ENCODE measurements at regions not wholly inside any gene's neighbourhood (a gene's known extent, or its start where the extent isn't known, plus 50 kb on each side); places are given as distances from the start of the nearest gene placed in this dataset.

DNA sequence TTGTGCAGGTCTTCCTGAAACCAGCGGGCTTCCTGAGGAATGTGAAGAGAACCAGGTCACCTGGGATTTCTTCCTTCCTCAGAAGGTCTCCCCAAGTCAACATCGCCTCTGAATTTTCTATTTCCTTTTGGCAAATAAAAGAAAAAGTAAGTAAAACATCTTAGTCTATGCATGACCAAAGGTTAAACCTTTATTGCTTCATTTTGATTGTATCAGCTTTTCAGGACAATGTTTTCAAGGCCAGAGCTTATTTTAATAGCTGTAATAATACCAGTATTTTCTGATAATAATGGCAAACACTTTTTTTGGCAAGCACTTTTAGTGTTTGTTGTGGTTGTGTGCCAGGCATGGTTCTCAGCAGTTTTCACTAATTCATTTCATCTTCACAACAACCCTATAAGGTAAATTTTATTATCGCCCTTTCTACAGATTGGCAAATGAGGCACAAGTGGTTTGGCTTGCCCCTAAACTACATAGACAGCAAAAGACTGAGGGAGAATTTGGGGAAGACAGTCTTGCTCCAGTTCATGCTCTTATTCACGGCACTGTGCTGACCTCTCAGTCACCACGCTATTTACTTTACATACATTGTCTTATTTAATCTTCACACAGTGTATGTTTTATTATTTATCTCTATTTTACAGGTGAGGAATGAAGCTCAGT, 110.4 kb downstream of the RPL22L1 start:
- H3K9me3 ChIP-seq (ENCODE audit: control insufficient read depth in 2 of 2, insufficient read depth in 1 of 2, low read depth in 1 of 2, low read length in 1 of 2): no peaks in the 10 kb centered on the region
- 55 to 70% methylated on average over 5 of the region's 5 CpGs for WGBS, 2 donors
- H3K4me3 ChIP-seq (ENCODE audit: low read depth in 1 of 2, low read length in 2 of 2): no peak overlapping the region
- no peaks in the 10 kb centered on the region for H3K27me3 ChIP-seq (ENCODE audit: control insufficient read depth in 1 of 2, insufficient read depth in 2 of 2, low read length in 2 of 2)
- H3K27ac ChIP-seq (ENCODE audit: low read depth in 2 of 2, low read length in 1 of 2): no peak overlapping the region
- H3K4me1 ChIP-seq (ENCODE audit: control insufficient read depth in 2 of 2, insufficient read depth in 2 of 2, low read length in 1 of 2): no peaks in the 10 kb centered on the region
- no peaks in the 10 kb centered on the region for H3K36me3 ChIP-seq (ENCODE audit: control insufficient read depth in 2 of 2, insufficient read depth in 2 of 2, low read length in 1 of 2)

DNA sequence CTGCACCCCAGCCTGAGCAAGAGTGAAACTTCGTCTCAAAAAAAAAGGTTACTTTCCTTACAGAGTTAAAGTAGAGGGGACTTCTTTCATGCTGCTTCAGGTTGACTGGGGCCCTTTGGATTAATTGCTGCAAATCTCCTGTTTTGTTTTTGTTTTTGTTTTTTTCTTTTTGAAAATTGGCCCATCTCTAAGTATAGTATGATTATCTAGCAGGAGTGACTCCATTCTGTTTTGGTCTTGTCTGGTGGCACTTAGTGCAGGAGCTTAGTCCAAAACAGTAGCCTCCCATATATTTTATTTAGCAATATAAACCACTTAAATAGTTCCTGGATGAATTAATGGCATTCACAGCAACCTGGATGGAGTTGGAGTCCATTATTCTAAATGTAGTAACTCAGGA, 113.0 kb downstream of the RPL22L1 start:
- H3K4me1 ChIP-seq (ENCODE audit: control insufficient read depth in 2 of 2, insufficient read depth in 2 of 2, low read length in 1 of 2): no peaks in the 10 kb centered on the region
- H3K27me3 ChIP-seq (ENCODE audit: control insufficient read depth in 1 of 2, insufficient read depth in 2 of 2, low read length in 2 of 2): no peaks in the 10 kb centered on the region
- no peak overlapping the region for H3K4me3 ChIP-seq (ENCODE audit: low read depth in 1 of 2, low read length in 2 of 2)
- no peak overlapping the region for H3K27ac ChIP-seq (ENCODE audit: low read depth in 2 of 2, low read length in 1 of 2)
- 89 to 95% methylated on average over 1 of the region's 1 CpG for WGBS, 2 donors
- H3K36me3 ChIP-seq (ENCODE audit: control insufficient read depth in 2 of 2, insufficient read depth in 2 of 2, low read length in 1 of 2): no peaks in the 10 kb centered on the region
- no peaks in the 10 kb centered on the region for H3K9me3 ChIP-seq (ENCODE audit: control insufficient read depth in 2 of 2, insufficient read depth in 1 of 2, low read depth in 1 of 2, low read length in 1 of 2)

DNA sequence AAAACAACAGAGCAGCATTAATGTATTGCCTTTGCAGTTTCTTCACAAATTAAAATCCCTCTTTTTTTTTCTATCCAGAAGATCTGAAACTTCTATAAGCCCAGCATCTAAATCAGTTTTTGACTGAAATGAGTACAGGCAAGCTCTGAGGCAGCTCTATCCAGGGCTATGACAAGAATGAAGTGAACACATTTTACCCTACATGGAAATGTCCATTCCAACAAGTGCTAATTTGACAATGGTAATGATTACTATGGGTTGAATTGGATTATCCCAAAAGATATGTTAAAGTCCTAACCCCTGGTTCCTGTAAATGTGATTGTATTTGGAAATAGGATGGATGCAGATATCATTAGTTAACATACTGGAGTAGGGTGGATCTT, 115.7 kb downstream of the RPL22L1 start:
- H3K9me3 ChIP-seq (ENCODE audit: control insufficient read depth in 2 of 2, insufficient read depth in 1 of 2, low read depth in 1 of 2, low read length in 1 of 2): no peaks in the 10 kb centered on the region
- H3K4me1 ChIP-seq (ENCODE audit: control insufficient read depth in 2 of 2, insufficient read depth in 2 of 2, low read length in 1 of 2): peaks cover 0 to 2% of the 10 kb centered on the region in 2 donors
- no peaks in the 10 kb centered on the region for H3K27me3 ChIP-seq (ENCODE audit: control insufficient read depth in 1 of 2, insufficient read depth in 2 of 2, low read length in 2 of 2)
- no peak overlapping the region for H3K4me3 ChIP-seq (ENCODE audit: low read depth in 1 of 2, low read length in 2 of 2)
- no peaks in the 10 kb centered on the region for H3K36me3 ChIP-seq (ENCODE audit: control insufficient read depth in 2 of 2, insufficient read depth in 2 of 2, low read length in 1 of 2)
- H3K27ac ChIP-seq (ENCODE audit: low read depth in 2 of 2, low read length in 1 of 2): no peak overlapping the region

DNA sequence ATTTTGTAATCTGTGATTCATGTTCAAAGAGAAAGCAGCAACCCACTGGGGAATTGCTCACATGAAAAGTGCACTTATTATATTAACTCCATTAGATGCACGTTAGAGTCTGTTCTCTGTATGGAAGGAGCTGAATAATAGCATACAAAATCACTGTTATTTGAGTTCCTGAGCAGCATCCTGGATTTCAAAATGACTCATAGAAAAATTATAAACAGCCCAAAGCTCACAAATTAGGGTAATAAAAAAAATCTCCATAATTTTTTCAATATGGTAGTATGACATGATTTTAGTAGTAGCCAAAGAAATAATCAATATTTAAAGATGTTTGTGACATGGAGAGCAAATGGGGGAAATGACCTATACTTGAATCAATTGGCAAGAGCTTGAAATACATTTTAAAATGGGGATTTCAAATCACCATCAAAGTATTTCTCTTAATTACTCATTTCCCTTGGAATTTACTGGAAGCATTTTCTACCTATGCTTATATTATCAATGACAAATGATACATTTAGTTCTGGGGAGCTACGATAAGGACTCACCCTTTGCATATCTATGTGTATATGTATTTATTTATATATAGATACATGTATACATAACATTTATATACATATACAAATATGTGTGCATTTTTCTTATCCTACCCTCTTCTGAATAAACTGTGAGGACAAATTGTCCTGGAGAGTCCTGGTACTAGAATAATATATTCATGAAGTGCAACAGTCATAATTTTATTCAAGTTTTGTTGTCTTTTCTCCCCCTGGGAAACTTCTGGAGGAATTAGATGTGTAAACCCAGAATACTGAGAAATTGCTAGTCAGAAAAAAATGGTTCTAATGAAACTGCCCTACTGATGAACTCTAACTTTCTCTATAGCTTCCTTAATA, 116.3 kb downstream of the RPL22L1 start:
- Histone ChIP-seq H3K36me3 (ENCODE audit: control insufficient read depth in 2 of 2, insufficient read depth in 2 of 2, low read length in 1 of 2) (no peaks in the 10 kb centered on the region), H3K9me3 (ENCODE audit: control insufficient read depth in 2 of 2, insufficient read depth in 1 of 2, low read depth in 1 of 2, low read length in 1 of 2) (no peaks in the 10 kb centered on the region), H3K27me3 (ENCODE audit: control insufficient read depth in 1 of 2, insufficient read depth in 2 of 2, low read length in 2 of 2) (no peaks in the 10 kb centered on the region), H3K4me1 (ENCODE audit: control insufficient read depth in 2 of 2, insufficient read depth in 2 of 2, low read length in 1 of 2) (peaks cover 0 to 2% of the 10 kb centered on the region in 2 donors), H3K27ac (ENCODE audit: low read depth in 2 of 2, low read length in 1 of 2) (no peak overlapping the region), H3K4me3 (ENCODE audit: low read depth in 1 of 2, low read length in 2 of 2) (no peak overlapping the region)
- WGBS, 2 donors: 56 to 64% methylated on average over 2 of the region's 2 CpGs

DNA sequence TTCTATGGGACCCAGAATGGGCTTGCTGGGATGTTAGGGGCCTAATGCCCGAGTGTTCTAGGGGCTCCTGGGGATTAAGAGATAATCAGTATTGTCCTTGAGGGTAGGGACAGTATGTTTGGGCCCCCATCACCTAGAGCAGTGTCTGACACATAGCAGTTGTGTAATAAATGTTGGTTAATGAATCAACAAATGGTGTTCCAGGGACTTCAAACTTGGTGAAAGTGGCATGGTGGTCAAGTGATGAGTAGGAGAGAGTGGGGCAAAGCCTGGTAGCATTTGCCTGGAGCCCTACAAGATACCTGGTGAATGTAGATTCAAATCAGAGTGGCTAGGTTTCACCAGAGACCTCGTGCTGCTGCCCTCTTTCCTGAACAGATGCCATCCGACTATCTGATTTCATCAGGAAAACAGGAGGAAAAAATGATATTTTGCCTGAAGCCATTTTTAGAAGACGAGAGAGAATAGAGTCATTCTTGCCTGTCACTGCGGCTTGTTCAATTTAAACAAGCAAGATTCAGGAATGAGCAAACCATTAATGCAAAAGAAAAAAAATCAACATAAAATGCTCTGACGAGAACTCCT, 117.3 kb downstream of the RPL22L1 start:
- Histone ChIP-seq H3K9me3 (ENCODE audit: control insufficient read depth in 2 of 2, insufficient read depth in 1 of 2, low read depth in 1 of 2, low read length in 1 of 2) (no peaks in the 10 kb centered on the region), H3K4me3 (ENCODE audit: low read depth in 1 of 2, low read length in 2 of 2) (no peak overlapping the region), H3K36me3 (ENCODE audit: control insufficient read depth in 2 of 2, insufficient read depth in 2 of 2, low read length in 1 of 2) (no peaks in the 10 kb centered on the region), H3K4me1 (ENCODE audit: control insufficient read depth in 2 of 2, insufficient read depth in 2 of 2, low read length in 1 of 2) (peaks cover 0 to 2% of the 10 kb centered on the region in 2 donors), H3K27me3 (ENCODE audit: control insufficient read depth in 1 of 2, insufficient read depth in 2 of 2, low read length in 2 of 2) (no peaks in the 10 kb centered on the region), H3K27ac (ENCODE audit: low read depth in 2 of 2, low read length in 1 of 2) (no peak overlapping the region)
- WGBS, 2 donors: 85 to 87% methylated on average over 6 of the region's 6 CpGs

DNA sequence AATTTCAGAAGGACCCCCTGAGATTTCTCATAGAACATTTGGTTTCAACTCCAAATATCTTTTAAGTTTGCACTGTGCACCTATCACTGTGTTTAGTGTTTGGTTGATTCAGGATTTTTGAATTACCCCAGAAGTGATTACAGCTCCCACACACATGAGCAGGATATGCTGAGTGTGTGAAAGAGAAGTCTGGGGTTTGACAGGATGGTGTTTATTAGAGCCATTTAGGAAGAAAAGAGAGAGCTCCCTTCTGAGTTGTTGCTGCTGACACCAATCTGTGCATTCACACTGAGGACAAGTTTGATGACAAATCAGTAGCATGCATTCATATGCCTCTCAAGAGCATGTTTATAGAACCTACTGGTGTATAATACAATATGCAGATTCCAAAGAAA, 118.1 kb downstream of the RPL22L1 start:
- no peak overlapping the region for H3K27ac ChIP-seq (ENCODE audit: low read depth in 2 of 2, low read length in 1 of 2)
- H3K27me3 ChIP-seq (ENCODE audit: control insufficient read depth in 1 of 2, insufficient read depth in 2 of 2, low read length in 2 of 2): no peaks in the 10 kb centered on the region
- no peaks in the 10 kb centered on the region for H3K36me3 ChIP-seq (ENCODE audit: control insufficient read depth in 2 of 2, insufficient read depth in 2 of 2, low read length in 1 of 2)
- H3K4me1 ChIP-seq (ENCODE audit: control insufficient read depth in 2 of 2, insufficient read depth in 2 of 2, low read length in 1 of 2): peaks cover 0 to 2% of the 10 kb centered on the region in 2 donors
- H3K4me3 ChIP-seq (ENCODE audit: low read depth in 1 of 2, low read length in 2 of 2): no peak overlapping the region
- H3K9me3 ChIP-seq (ENCODE audit: control insufficient read depth in 2 of 2, insufficient read depth in 1 of 2, low read depth in 1 of 2, low read length in 1 of 2): no peaks in the 10 kb centered on the region

DNA sequence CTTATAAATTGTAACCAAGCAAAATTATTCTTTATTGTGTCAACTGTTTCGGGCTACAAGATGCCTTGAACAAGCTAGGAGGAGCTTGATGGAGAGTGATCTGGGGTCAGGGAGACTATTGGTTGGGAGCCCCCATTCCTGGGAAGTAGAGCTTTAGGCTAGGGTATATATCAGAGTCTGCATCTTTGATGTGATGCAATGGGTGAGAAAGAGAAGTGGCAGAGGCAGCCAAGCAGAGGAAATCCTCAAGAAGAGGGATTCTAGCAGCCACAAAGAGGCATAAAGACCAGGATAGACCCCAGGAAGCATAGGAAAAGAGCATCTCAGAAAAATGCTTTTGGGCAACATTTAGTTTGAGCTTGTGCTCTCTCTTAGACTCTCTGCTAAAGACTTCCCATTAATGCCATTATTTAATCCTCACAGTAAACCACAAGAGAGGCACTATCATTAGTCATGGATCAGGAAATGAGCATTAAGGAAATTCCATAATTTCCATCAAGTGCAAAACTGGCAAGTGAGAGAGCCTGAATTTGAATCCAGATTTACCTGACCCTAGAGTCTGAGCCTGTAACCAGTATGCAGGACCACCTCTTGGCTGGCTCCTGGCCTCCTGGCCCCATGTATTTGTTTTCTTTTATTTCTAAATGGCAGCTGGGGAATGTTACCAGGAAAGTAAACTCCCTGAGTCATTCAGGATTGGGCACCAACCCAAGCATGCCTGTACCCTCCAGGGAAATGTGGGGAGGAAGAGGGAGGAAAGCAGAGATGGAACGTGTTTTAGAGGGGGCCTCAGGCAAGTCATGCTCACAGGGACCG, 118.7 kb downstream of the RPL22L1 start:
- H3K9me3 ChIP-seq (ENCODE audit: control insufficient read depth in 2 of 2, insufficient read depth in 1 of 2, low read depth in 1 of 2, low read length in 1 of 2): no peaks in the 10 kb centered on the region
- no peaks in the 10 kb centered on the region for H3K36me3 ChIP-seq (ENCODE audit: control insufficient read depth in 2 of 2, insufficient read depth in 2 of 2, low read length in 1 of 2)
- H3K27me3 ChIP-seq (ENCODE audit: control insufficient read depth in 1 of 2, insufficient read depth in 2 of 2, low read length in 2 of 2): no peaks in the 10 kb centered on the region
- 33 to 35% methylated on average over 3 of the region's 3 CpGs for WGBS, 2 donors
- H3K4me1 ChIP-seq (ENCODE audit: control insufficient read depth in 2 of 2, insufficient read depth in 2 of 2, low read length in 1 of 2): peaks cover 0 to 2% of the 10 kb centered on the region in 2 donors
- H3K4me3 ChIP-seq (ENCODE audit: low read depth in 1 of 2, low read length in 2 of 2): no peak overlapping the region
- H3K27ac ChIP-seq (ENCODE audit: low read depth in 2 of 2, low read length in 1 of 2): no peak overlapping the region

DNA sequence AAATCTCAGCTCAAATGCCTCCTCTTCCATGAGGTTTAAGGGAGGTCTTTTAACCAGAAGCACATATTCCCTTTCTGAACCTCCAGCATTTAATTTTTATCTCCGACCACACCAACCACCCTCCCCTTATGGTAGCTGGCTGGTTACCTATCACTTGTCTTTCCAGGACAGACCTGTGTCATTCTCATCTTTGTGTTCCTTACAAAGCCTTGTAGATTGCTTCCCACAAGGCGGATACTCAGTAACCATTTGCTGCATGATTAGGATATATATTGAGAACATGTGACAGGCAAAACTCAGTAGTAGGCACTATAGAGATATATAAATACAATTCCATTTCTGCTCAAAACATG, 119.5 kb downstream of the RPL22L1 start:
- no peaks in the 10 kb centered on the region for H3K9me3 ChIP-seq (ENCODE audit: control insufficient read depth in 2 of 2, insufficient read depth in 1 of 2, low read depth in 1 of 2, low read length in 1 of 2)

DNA sequence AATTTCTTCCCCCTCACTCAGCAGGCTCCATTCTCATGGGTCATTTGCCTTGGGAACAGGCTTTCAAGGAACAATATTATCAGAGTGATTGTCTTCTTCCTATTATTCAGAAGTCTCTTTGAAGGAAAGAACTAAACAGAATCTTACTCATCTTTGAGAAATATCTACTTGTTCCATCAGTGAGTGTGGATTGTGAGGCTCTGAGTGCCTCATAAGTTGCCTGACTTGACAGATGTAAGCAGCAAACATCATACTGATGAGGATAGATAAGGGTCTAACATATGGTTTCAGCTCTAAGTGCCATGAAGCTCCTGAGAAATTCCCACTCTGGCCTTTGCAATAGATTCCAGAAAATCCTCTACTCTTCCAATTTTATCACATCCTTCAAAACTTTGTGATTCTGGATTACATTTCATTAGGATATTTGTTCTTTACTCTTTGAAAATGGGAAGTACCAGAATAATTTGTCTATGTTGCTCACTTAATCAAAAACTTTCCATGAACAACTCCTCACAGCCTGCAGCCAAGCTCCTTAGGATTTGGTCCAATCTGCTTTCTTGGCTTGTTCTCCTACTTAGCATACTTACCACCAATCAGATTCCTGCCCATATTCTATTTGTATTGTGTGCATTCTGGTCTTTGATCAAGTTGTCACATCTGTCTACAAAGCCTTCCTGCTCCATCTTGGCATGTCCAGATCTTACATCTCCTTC, 120.1 kb downstream of the RPL22L1 start:
- Histone ChIP-seq H3K4me3 (ENCODE audit: low read depth in 1 of 2, low read length in 2 of 2) (no peak overlapping the region), H3K36me3 (ENCODE audit: control insufficient read depth in 2 of 2, insufficient read depth in 2 of 2, low read length in 1 of 2) (no peaks in the 10 kb centered on the region), H3K9me3 (ENCODE audit: control insufficient read depth in 2 of 2, insufficient read depth in 1 of 2, low read depth in 1 of 2, low read length in 1 of 2) (no peaks in the 10 kb centered on the region), H3K27me3 (ENCODE audit: control insufficient read depth in 1 of 2, insufficient read depth in 2 of 2, low read length in 2 of 2) (no peaks in the 10 kb centered on the region), H3K4me1 (ENCODE audit: control insufficient read depth in 2 of 2, insufficient read depth in 2 of 2, low read length in 1 of 2) (peaks cover 0 to 2% of the 10 kb centered on the region in 2 donors), H3K27ac (ENCODE audit: low read depth in 2 of 2, low read length in 1 of 2) (no peak overlapping the region)

More for the DNA sequence above, 119.5 kb downstream of the RPL22L1 start:
- WGBS, 2 donors: 81 to 91% methylated on average over 2 of the region's 2 CpGs
- no peak overlapping the region for H3K4me3 ChIP-seq (ENCODE audit: low read depth in 1 of 2, low read length in 2 of 2)
- H3K36me3 ChIP-seq (ENCODE audit: control insufficient read depth in 2 of 2, insufficient read depth in 2 of 2, low read length in 1 of 2): no peaks in the 10 kb centered on the region
- H3K27me3 ChIP-seq (ENCODE audit: control insufficient read depth in 1 of 2, insufficient read depth in 2 of 2, low read length in 2 of 2): no peaks in the 10 kb centered on the region
- peaks cover 0 to 2% of the 10 kb centered on the region in 2 donors for H3K4me1 ChIP-seq (ENCODE audit: control insufficient read depth in 2 of 2, insufficient read depth in 2 of 2, low read length in 1 of 2)
- H3K27ac ChIP-seq (ENCODE audit: low read depth in 2 of 2, low read length in 1 of 2): no peak overlapping the region
